ENCODE measurements at regions not wholly inside any gene's neighbourhood (a gene's known extent, or its start where the extent isn't known, plus 50 kb on each side); places are given as distances from the start of the nearest gene placed in this dataset.
"Not testable (repeated sequence)": the region's sequence is repeated elsewhere in the genome, so short reads cannot be mapped to it uniquely, and the experiment has no call there.

DNA sequence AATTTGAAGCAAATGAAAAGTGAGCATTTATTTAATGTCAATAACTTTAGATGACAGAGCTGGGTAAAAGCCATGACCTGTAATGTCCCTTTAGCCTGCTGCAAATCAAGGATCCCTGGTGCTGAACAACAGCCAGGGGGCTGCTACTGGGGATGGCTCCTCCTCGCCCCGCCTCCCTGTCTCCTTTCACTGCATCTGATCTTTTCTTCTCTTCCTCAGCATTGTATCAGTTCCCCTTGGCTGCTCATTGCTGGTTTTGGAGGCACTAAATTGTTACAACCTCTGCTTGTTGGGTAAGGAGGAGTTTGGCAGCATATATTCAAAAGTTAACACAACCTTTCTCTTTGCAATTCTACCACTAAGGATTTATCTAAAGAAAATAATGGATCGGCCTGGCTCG, 236.3 kb upstream of the ID2 start:
- no peaks in the 10 kb centered on the region for H3K4me1 ChIP-seq (ENCODE audit: control insufficient read depth in 1 of 2, insufficient read depth in 2 of 2, low read length in 2 of 2)
- no peaks in the 10 kb centered on the region for H3K27me3 ChIP-seq (ENCODE audit: low read depth, low read length)
- no peaks in the 10 kb centered on the region for H3K9me3 ChIP-seq (ENCODE audit: control insufficient read depth in 1 of 2, low read length in 2 of 2)
- no peaks in the 10 kb centered on the region for H3K36me3 ChIP-seq (ENCODE audit: control insufficient read depth in 1 of 2, insufficient read depth in 2 of 2, low read length in 2 of 2)
- no peak overlapping the region for H3K27ac ChIP-seq (ENCODE audit: low read length)
- H3K4me3 ChIP-seq (ENCODE audit: low read depth in 1 of 2, low read length in 2 of 2) = no peak overlapping the region

GRCh38 chr2:8446751-8447150, 235.1 kb upstream of the ID2 start:
- not testable (repeated sequence) for H3K27ac ChIP-seq (ENCODE audit: low read length); H3K36me3 ChIP-seq (ENCODE audit: control insufficient read depth in 1 of 2, insufficient read depth in 2 of 2, low read length in 2 of 2)

DNA sequence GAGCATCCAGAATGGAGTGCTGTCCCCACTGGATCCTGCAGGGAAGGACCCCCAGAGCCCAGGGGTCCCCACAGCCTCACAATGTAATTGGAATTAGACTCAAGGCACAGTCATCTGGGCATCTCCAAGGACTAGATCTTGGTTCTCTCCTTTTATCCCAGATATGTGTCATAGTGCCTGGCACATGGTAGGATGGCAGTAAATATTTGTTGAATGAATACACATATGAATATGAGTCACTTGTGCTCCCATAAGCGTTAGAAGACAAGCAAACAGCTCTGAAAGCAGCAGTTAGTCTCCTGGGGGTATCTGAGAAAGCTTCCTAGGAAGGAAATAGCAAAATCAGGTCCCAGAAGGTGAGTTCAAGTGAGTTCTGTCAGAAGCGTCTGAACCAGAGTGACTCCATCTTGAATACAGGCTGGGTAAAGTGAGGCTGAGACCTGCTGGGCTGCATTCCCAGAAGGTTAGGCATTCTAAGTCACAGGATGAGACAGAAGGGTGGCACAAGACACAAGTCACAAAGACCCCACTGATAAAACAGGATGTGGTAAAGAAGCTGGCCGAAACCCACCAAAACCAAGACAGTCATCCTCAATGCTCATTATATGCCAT, 234.1 kb upstream of the ID2 start:
- no peaks in the 10 kb centered on the region for H3K27me3 ChIP-seq (ENCODE audit: low read depth, low read length)
- no peak overlapping the region for H3K27ac ChIP-seq (ENCODE audit: low read length)
- no peaks in the 10 kb centered on the region for H3K4me1 ChIP-seq (ENCODE audit: control insufficient read depth in 1 of 2, insufficient read depth in 2 of 2, low read length in 2 of 2)
- no peaks in the 10 kb centered on the region for H3K36me3 ChIP-seq (ENCODE audit: control insufficient read depth in 1 of 2, insufficient read depth in 2 of 2, low read length in 2 of 2)
- H3K9me3 ChIP-seq (ENCODE audit: control insufficient read depth in 1 of 2, low read length in 2 of 2) = no peaks in the 10 kb centered on the region
- no peak overlapping the region for H3K4me3 ChIP-seq (ENCODE audit: low read depth in 1 of 2, low read length in 2 of 2)

More at GRCh38 chr2:8446751-8447150, 235.1 kb upstream of the ID2 start:
- not testable (repeated sequence) for H3K27me3 ChIP-seq (ENCODE audit: low read depth, low read length); H3K4me3 ChIP-seq (ENCODE audit: low read depth in 1 of 2, low read length in 2 of 2); H3K4me1 ChIP-seq (ENCODE audit: control insufficient read depth in 1 of 2, insufficient read depth in 2 of 2, low read length in 2 of 2); H3K9me3 ChIP-seq (ENCODE audit: control insufficient read depth in 1 of 2, low read length in 2 of 2)

GRCh38 chr2:8448824-8449556, 232.9 kb upstream of the ID2 start:
- no peaks in the 10 kb centered on the region for H3K36me3 ChIP-seq (ENCODE audit: control insufficient read depth in 1 of 2, insufficient read depth in 2 of 2, low read length in 2 of 2)
- no peaks in the 10 kb centered on the region for H3K27me3 ChIP-seq (ENCODE audit: low read depth, low read length)
- no peaks in the 10 kb centered on the region for H3K9me3 ChIP-seq (ENCODE audit: control insufficient read depth in 1 of 2, low read length in 2 of 2)
- no peaks in the 10 kb centered on the region for H3K4me1 ChIP-seq (ENCODE audit: control insufficient read depth in 1 of 2, insufficient read depth in 2 of 2, low read length in 2 of 2)
- no peak overlapping the region for H3K4me3 ChIP-seq (ENCODE audit: low read depth in 1 of 2, low read length in 2 of 2)
- no peak overlapping the region for H3K27ac ChIP-seq (ENCODE audit: low read length)

- no peak overlapping the region for H3K4me3 ChIP-seq (ENCODE audit: low read depth in 1 of 2, low read length in 2 of 2)
- H3K27me3 ChIP-seq (ENCODE audit: low read depth, low read length) = no peaks in the 10 kb centered on the region
- no peak overlapping the region for H3K27ac ChIP-seq (ENCODE audit: low read length)
- no peaks in the 10 kb centered on the region for H3K4me1 ChIP-seq (ENCODE audit: control insufficient read depth in 1 of 2, insufficient read depth in 2 of 2, low read length in 2 of 2)
- H3K36me3 ChIP-seq (ENCODE audit: control insufficient read depth in 1 of 2, insufficient read depth in 2 of 2, low read length in 2 of 2) = no peaks in the 10 kb centered on the region
- no peaks in the 10 kb centered on the region for H3K9me3 ChIP-seq (ENCODE audit: control insufficient read depth in 1 of 2, low read length in 2 of 2)
Measured at GRCh38 chr2:8451273-8451672, 230.6 kb upstream of the ID2 start.

GRCh38 chr2:8452296-8452695, 229.6 kb upstream of the ID2 start:
- no peaks in the 10 kb centered on the region for H3K36me3 ChIP-seq (ENCODE audit: control insufficient read depth in 1 of 2, insufficient read depth in 2 of 2, low read length in 2 of 2)
- H3K9me3 ChIP-seq (ENCODE audit: control insufficient read depth in 1 of 2, low read length in 2 of 2) = no peaks in the 10 kb centered on the region
- no peaks in the 10 kb centered on the region for H3K27me3 ChIP-seq (ENCODE audit: low read depth, low read length)
- H3K27ac ChIP-seq (ENCODE audit: low read length) = no peak overlapping the region
- no peak overlapping the region for H3K4me3 ChIP-seq (ENCODE audit: low read depth in 1 of 2, low read length in 2 of 2)
- peaks cover 0 to 4% of the 10 kb centered on the region in 2 donors for H3K4me1 ChIP-seq (ENCODE audit: control insufficient read depth in 1 of 2, insufficient read depth in 2 of 2, low read length in 2 of 2)

- H3K4me3 ChIP-seq (ENCODE audit: low read depth in 1 of 2, low read length in 2 of 2) = no peak overlapping the region
- no peaks in the 10 kb centered on the region for H3K9me3 ChIP-seq (ENCODE audit: control insufficient read depth in 1 of 2, low read length in 2 of 2)
- H3K27me3 ChIP-seq (ENCODE audit: low read depth, low read length) = no peaks in the 10 kb centered on the region
- H3K36me3 ChIP-seq (ENCODE audit: control insufficient read depth in 1 of 2, insufficient read depth in 2 of 2, low read length in 2 of 2) = no peaks in the 10 kb centered on the region
- peaks cover 0 to 4% of the 10 kb centered on the region in 2 donors for H3K4me1 ChIP-seq (ENCODE audit: control insufficient read depth in 1 of 2, insufficient read depth in 2 of 2, low read length in 2 of 2)
- H3K27ac ChIP-seq (ENCODE audit: low read length) = no peak overlapping the region
Measured at GRCh38 chr2:8452979-8453903, 228.6 kb upstream of the ID2 start.

- H3K4me3 ChIP-seq (ENCODE audit: low read depth in 1 of 2, low read length in 2 of 2) = no peak overlapping the region
- no peaks in the 10 kb centered on the region for H3K27me3 ChIP-seq (ENCODE audit: low read depth, low read length)
- peaks cover 0 to 4% of the 10 kb centered on the region in 2 donors for H3K4me1 ChIP-seq (ENCODE audit: control insufficient read depth in 1 of 2, insufficient read depth in 2 of 2, low read length in 2 of 2)
- no peaks in the 10 kb centered on the region for H3K9me3 ChIP-seq (ENCODE audit: control insufficient read depth in 1 of 2, low read length in 2 of 2)
- H3K36me3 ChIP-seq (ENCODE audit: control insufficient read depth in 1 of 2, insufficient read depth in 2 of 2, low read length in 2 of 2) = no peaks in the 10 kb centered on the region
- H3K27ac ChIP-seq (ENCODE audit: low read length) = no peak overlapping the region
Measured at GRCh38 chr2:8453904-8454302, 228.0 kb upstream of the ID2 start.

DNA sequence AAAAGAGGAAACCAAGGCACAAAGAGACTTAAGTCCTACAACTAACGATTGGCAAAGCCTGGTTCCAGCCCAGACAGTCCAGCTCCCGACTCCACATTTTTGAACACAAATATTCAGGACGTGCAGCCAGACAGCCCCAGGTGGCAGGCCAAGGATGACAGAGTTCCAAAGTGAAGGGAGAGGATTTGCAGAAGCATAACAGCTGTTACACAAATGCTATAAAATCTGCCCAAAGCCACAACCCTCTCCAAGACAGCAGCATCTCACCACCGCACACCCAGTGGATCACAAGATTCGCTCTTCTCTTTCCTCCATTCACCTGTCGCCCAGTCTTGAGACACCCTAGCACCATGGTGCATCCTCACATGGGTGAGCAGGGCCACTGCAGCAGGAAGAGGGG, 227.1 kb upstream of the ID2 start:
- Histone ChIP-seq H3K4me1 (ENCODE audit: control insufficient read depth in 1 of 2, insufficient read depth in 2 of 2, low read length in 2 of 2) (peaks cover 0 to 4% of the 10 kb centered on the region in 2 donors), H3K36me3 (ENCODE audit: control insufficient read depth in 1 of 2, insufficient read depth in 2 of 2, low read length in 2 of 2) (no peaks in the 10 kb centered on the region), H3K27me3 (ENCODE audit: low read depth, low read length) (no peaks in the 10 kb centered on the region), H3K9me3 (ENCODE audit: control insufficient read depth in 1 of 2, low read length in 2 of 2) (no peaks in the 10 kb centered on the region), H3K4me3 (ENCODE audit: low read depth in 1 of 2, low read length in 2 of 2) (no peak overlapping the region), H3K27ac (ENCODE audit: low read length) (no peak overlapping the region)

DNA sequence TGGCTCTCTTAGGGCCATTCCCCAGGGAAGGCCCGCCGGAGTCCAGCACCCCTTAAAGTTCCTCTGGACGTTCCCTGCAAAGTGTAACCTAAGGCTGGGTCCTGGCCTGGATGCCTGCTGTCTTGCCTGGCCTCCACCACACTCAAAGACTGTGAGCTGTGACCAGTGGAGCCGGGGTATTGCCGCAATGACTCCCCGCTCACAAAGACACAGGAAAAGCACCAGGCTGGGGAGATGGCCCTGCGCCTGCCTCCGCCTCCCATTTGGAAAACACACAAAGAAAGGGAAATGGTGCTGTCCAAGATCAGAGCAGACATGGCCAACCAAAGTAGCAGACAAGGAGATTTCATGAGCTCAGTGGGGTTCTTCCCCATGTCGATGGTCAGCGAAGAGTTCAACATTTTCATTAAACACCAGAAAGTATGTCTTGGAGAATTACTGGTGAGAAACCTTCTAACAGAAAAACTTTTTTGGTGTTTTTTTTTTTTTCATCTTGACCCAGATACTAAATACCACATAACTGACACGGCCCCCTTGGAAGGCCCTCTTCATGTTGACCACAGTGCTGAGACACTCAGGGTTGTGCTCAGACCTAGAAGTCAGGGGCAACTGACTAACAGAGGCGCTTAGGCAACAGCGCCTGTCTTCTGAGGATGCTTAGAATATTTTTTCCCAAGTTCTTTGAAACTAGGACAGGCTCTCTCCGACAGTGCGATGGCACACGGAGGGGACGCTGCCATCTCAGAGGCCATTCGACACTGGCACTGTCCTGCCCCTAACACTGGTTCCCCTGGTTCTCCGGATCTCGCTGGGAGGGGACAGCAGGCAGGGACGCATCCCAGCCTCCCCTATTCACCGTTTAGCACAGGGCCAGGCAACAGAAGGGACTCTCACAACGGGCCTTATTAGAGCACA, 226.4 kb upstream of the ID2 start:
- Histone ChIP-seq H3K9me3 (ENCODE audit: control insufficient read depth in 1 of 2, low read length in 2 of 2) (no peaks in the 10 kb centered on the region), H3K36me3 (ENCODE audit: control insufficient read depth in 1 of 2, insufficient read depth in 2 of 2, low read length in 2 of 2) (no peaks in the 10 kb centered on the region), H3K4me3 (ENCODE audit: low read depth in 1 of 2, low read length in 2 of 2) (no peak overlapping the region), H3K27ac (ENCODE audit: low read length) (no peak overlapping the region), H3K4me1 (ENCODE audit: control insufficient read depth in 1 of 2, insufficient read depth in 2 of 2, low read length in 2 of 2) (peaks cover 0 to 4% of the 10 kb centered on the region in 2 donors), H3K27me3 (ENCODE audit: low read depth, low read length) (no peaks in the 10 kb centered on the region)

Data from muscle layer of duodenum (tissue), 2 donors.